ENCODE measurements at regions not wholly inside any gene's neighbourhood (a gene's known extent, or its start where the extent isn't known, plus 50 kb on each side); places are given as distances from the start of the nearest gene placed in this dataset.

GRCh38 chr4:115343171-115343570 is 229.8 kb upstream of the NDST4 start:
- no peak for TF ChIP-seq CTCF (conservative IDR thresholded peaks at IDR 0.05; ENCODE audit: low read depth, low read length)
- TF ChIP-seq EZH2 (IDR thresholded peaks at IDR 0.05; ENCODE audit: low read length, unreplicated experiment), result no peak
- no peak for TF ChIP-seq EZH2phosphoT487 (IDR thresholded peaks at IDR 0.05; ENCODE audit: borderline replicate concordance, low read length)

Data from PC-3 (cell line).